ENCODE measurements at regions not wholly inside any gene's neighbourhood (a gene's known extent, or its start where the extent isn't known, plus 50 kb on each side); places are given as distances from the start of the nearest gene placed in this dataset.

GRCh38 chr4:137800861-137801260, 268.6 kb upstream of the PCDH18 start:
- no peak for DNase-seq (ENCODE audit: low spot score)
- H4K20me1 ChIP-seq (replicated peaks; ENCODE audit: insufficient read depth) = no peaks in the 10 kb centered on the region
- H3K9me3 Mint-ChIP-seq = no peaks in the 10 kb centered on the region
- H3K4me1 ChIP-seq (ENCODE audit: insufficient read depth) = no peaks in the 10 kb centered on the region
- H3K27ac ChIP-seq (ENCODE audit: low read depth) = no peak overlapping the region
- H3K36me3 ChIP-seq (ENCODE audit: insufficient read depth) = no peaks in the 10 kb centered on the region
- H3K27me3 Mint-ChIP-seq (ENCODE audit: insufficient read depth, low read depth, poor library complexity) = peaks cover 2% of the 10 kb centered on the region
- H3K27ac Mint-ChIP-seq = no peak overlapping the region
- H3K36me3 Mint-ChIP-seq (ENCODE audit: low read depth) = no peaks in the 10 kb centered on the region
- H3K4me1 Mint-ChIP-seq = no peaks in the 10 kb centered on the region
- TF ChIP-seq CREB1 (CRISPR knock-in tag; IDR thresholded peaks at IDR 0.05; ENCODE audit: low read depth) (no peak), POLR2AphosphoS5 (IDR thresholded peaks at IDR 0.05; ENCODE audit: low read depth) (no peak), EZH2phosphoT487 (IDR thresholded peaks at IDR 0.05; ENCODE audit: unreplicated experiment) (no peak), JUNB (IDR thresholded peaks at IDR 0.05; ENCODE audit: unreplicated experiment) (no peak), STAT1 (IDR thresholded peaks at IDR 0.05; ENCODE audit: unreplicated experiment) (no peak), ZNF114 (CRISPR knock-in tag; IDR thresholded peaks at IDR 0.05) (no peak), NANOG (IDR thresholded peaks at IDR 0.05; ENCODE audit: borderline replicate concordance) (no peak)
- TF ChIP-seq, protein P1, sequence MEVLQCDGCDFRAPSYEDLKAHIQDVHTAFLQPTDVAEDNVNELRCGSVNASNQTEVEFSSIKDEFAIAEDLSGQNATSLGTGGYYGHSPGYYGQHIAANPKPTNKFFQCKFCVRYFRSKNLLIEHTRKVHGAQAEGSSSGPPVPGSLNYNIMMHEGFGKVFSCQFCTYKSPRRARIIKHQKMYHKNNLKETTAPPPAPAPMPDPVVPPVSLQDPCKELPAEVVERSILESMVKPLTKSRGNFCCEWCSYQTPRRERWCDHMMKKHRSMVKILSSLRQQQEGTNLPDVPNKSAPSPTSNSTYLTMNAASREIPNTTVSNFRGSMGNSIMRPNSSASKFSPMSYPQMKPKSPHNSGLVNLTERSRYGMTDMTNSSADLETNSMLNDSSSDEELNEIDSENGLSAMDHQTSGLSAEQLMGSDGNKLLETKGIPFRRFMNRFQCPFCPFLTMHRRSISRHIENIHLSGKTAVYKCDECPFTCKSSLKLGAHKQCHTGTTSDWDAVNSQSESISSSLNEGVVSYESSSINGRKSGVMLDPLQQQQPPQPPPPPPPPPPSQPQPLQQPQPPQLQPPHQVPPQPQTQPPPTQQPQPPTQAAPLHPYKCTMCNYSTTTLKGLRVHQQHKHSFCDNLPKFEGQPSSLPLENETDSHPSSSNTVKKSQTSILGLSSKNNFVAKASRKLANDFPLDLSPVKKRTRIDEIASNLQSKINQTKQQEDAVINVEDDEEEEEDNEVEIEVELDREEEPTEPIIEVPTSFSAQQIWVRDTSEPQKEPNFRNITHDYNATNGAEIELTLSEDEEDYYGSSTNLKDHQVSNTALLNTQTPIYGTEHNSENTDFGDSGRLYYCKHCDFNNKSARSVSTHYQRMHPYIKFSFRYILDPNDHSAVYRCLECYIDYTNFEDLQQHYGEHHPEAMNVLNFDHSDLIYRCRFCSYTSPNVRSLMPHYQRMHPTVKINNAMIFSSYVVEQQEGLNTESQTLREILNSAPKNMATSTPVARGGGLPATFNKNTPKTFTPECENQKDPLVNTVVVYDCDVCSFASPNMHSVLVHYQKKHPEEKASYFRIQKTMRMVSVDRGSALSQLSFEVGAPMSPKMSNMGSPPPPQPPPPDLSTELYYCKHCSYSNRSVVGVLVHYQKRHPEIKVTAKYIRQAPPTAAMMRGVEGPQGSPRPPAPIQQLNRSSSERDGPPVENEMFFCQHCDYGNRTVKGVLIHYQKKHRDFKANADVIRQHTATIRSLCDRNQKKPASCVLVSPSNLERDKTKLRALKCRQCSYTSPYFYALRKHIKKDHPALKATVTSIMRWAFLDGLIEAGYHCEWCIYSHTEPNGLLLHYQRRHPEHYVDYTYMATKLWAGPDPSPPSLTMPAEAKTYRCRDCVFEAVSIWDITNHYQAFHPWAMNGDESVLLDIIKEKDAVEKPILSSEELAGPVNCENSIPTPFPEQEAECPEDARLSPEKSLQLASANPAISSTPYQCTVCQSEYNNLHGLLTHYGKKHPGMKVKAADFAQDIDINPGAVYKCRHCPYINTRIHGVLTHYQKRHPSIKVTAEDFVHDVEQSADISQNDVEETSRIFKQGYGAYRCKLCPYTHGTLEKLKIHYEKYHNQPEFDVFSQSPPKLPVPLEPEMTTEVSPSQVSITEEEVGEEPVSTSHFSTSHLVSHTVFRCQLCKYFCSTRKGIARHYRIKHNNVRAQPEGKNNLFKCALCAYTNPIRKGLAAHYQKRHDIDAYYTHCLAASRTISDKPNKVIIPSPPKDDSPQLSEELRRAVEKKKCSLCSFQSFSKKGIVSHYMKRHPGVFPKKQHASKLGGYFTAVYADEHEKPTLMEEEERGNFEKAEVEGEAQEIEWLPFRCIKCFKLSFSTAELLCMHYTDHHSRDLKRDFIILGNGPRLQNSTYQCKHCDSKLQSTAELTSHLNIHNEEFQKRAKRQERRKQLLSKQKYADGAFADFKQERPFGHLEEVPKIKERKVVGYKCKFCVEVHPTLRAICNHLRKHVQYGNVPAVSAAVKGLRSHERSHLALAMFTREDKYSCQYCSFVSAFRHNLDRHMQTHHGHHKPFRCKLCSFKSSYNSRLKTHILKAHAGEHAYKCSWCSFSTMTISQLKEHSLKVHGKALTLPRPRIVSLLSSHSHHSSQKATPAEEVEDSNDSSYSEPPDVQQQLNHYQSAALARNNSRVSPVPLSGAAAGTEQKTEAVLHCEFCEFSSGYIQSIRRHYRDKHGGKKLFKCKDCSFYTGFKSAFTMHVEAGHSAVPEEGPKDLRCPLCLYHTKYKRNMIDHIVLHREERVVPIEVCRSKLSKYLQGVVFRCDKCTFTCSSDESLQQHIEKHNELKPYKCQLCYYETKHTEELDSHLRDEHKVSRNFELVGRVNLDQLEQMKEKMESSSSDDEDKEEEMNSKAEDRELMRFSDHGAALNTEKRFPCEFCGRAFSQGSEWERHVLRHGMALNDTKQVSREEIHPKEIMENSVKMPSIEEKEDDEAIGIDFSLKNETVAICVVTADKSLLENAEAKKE (CRISPR knock-in tag; IDR thresholded peaks at IDR 0.05) = no peak
- TF ChIP-seq, protein P2, sequence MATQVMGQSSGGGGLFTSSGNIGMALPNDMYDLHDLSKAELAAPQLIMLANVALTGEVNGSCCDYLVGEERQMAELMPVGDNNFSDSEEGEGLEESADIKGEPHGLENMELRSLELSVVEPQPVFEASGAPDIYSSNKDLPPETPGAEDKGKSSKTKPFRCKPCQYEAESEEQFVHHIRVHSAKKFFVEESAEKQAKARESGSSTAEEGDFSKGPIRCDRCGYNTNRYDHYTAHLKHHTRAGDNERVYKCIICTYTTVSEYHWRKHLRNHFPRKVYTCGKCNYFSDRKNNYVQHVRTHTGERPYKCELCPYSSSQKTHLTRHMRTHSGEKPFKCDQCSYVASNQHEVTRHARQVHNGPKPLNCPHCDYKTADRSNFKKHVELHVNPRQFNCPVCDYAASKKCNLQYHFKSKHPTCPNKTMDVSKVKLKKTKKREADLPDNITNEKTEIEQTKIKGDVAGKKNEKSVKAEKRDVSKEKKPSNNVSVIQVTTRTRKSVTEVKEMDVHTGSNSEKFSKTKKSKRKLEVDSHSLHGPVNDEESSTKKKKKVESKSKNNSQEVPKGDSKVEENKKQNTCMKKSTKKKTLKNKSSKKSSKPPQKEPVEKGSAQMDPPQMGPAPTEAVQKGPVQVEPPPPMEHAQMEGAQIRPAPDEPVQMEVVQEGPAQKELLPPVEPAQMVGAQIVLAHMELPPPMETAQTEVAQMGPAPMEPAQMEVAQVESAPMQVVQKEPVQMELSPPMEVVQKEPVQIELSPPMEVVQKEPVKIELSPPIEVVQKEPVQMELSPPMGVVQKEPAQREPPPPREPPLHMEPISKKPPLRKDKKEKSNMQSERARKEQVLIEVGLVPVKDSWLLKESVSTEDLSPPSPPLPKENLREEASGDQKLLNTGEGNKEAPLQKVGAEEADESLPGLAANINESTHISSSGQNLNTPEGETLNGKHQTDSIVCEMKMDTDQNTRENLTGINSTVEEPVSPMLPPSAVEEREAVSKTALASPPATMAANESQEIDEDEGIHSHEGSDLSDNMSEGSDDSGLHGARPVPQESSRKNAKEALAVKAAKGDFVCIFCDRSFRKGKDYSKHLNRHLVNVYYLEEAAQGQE (IDR thresholded peaks at IDR 0.05; ENCODE audit: unreplicated experiment) = no peak
- TF ChIP-seq, protein P3, sequence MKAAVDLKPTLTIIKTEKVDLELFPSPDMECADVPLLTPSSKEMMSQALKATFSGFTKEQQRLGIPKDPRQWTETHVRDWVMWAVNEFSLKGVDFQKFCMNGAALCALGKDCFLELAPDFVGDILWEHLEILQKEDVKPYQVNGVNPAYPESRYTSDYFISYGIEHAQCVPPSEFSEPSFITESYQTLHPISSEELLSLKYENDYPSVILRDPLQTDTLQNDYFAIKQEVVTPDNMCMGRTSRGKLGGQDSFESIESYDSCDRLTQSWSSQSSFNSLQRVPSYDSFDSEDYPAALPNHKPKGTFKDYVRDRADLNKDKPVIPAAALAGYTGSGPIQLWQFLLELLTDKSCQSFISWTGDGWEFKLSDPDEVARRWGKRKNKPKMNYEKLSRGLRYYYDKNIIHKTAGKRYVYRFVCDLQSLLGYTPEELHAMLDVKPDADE (IDR thresholded peaks at IDR 0.05) = no peak
- H2AFZ ChIP-seq = no peak overlapping the region
- no peaks in the 10 kb centered on the region for H3K9me2 ChIP-seq (ENCODE audit: insufficient read depth)
- no peak overlapping the region for H3K4me2 ChIP-seq
- H3K4me3 ChIP-seq = no peak overlapping the region
- no peaks in the 10 kb centered on the region for H3K79me2 ChIP-seq (replicated peaks; ENCODE audit: insufficient read depth)
- no peaks in the 10 kb centered on the region for H3F3A ChIP-seq (replicated peaks; ENCODE audit: low read depth)
- no peak for ATAC-seq
- H3K27me3 ChIP-seq (ENCODE audit: insufficient read depth) = no peaks in the 10 kb centered on the region
- no peak overlapping the region for H3K4me3 Mint-ChIP-seq
